Cardiac muscle cell (in vitro differentiated cells and primary cell): ENCODE measurements at regions not wholly inside any gene's neighbourhood (a gene's known extent, or its start where the extent isn't known, plus 50 kb on each side); places are given as distances from the start of the nearest gene placed in this dataset.
"Not testable (repeated sequence)": the region's sequence is repeated elsewhere in the genome, so short reads cannot be mapped to it uniquely, and the experiment has no call there.

ENCODE experiments used
- DNase-seq, 2 donors: peaks; one replicate each; pipeline versions ENCODE4 v3.0.0 to v3.0.0-alpha.2; 2010 to 2017; ENCODE audit warnings: low read depth in 1 of 2, low spot score in 1 of 2
- H3K27ac ChIP-seq: fragments of 200-600 bp; sonication (generic); 2 replicates; pipeline ENCODE4 v1.5.1; 2016
- H3K27me3 ChIP-seq: fragments of 200-600 bp; sonication (generic); 2 replicates; pipeline ENCODE4 v1.6.0; 2016; ENCODE audit warnings: control low read depth
- H3K36me3 ChIP-seq: fragments of 200-600 bp; sonication (generic); 2 replicates; pipeline ENCODE4 v1.5.1; 2016; ENCODE audit warnings: control low read depth
- H3K4me1 ChIP-seq: fragments of 200-600 bp; sonication (generic); 2 replicates; pipeline ENCODE4 v1.8.1; 2017; ENCODE audit warnings: low read depth, mild to moderate bottlenecking, mixed run types
- H3K4me3 ChIP-seq: fragments of 200-600 bp; sonication (generic); 2 replicates; pipeline ENCODE4 v1.5.1; 2016; ENCODE audit warnings: mild to moderate bottlenecking
- H3K9me3 ChIP-seq: fragments of 200-600 bp; sonication (generic); 2 replicates; pipeline ENCODE4 v1.5.1; 2017; ENCODE audit warnings: low read depth, mild to moderate bottlenecking, control low read depth
- TF ChIP-seq, protein P1 (sequence below): IDR thresholded peaks from 2 replicates; pipeline ENCODE4 v1.5.1; 2012; ENCODE audit warnings: low read depth, mild to moderate bottlenecking, low read length

DNA sequence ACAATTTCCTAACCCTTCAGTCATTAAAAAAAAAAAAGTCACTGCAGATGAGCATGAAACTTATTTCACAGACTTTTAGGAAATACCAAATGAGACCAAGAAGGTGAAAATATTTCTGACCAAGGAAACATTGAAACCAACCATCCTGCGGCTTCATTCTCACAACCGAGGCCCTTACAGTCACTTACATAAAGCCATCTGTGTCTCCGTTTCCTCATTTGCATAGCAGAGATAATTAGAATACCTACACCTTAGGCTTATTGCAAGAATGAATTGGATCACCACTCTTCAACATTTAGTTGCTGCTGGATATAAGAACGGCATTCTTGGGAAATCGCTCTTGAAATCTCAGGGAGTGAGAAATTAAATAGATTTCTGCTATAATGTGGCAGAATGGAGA, 356.2 kb downstream of the HS3ST1 start:
- DNase-seq: no peak
- no peak overlapping the region for H3K27ac ChIP-seq
- no peak overlapping the region for H3K4me3 ChIP-seq
- no peaks in the 10 kb centered on the region for H3K9me3 ChIP-seq
- TF ChIP-seq, protein P1, sequence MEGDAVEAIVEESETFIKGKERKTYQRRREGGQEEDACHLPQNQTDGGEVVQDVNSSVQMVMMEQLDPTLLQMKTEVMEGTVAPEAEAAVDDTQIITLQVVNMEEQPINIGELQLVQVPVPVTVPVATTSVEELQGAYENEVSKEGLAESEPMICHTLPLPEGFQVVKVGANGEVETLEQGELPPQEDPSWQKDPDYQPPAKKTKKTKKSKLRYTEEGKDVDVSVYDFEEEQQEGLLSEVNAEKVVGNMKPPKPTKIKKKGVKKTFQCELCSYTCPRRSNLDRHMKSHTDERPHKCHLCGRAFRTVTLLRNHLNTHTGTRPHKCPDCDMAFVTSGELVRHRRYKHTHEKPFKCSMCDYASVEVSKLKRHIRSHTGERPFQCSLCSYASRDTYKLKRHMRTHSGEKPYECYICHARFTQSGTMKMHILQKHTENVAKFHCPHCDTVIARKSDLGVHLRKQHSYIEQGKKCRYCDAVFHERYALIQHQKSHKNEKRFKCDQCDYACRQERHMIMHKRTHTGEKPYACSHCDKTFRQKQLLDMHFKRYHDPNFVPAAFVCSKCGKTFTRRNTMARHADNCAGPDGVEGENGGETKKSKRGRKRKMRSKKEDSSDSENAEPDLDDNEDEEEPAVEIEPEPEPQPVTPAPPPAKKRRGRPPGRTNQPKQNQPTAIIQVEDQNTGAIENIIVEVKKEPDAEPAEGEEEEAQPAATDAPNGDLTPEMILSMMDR: no peak
- no peaks in the 10 kb centered on the region for H3K27me3 ChIP-seq
- no peaks in the 10 kb centered on the region for H3K36me3 ChIP-seq
- H3K4me1 ChIP-seq: peaks cover 8% of the 10 kb centered on the region

DNA sequence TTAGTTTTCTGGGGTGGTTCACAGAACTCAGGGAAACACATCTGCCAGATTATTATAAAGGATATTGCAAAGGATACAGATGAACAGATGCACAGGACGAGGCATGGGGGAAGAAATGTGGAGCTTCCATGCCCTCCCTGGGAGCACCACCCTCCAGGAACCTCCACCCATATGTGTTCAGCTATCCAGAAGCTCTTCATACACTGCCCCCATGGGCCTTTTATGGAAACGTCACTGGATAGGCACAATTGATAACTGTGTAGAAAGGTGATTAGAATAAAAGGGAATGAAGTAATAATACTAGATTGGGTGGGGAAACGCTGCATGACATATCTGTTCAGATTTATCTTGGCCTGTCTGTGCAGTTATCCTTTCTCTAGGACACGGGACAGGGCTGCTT, 357.9 kb downstream of the HS3ST1 start:
- no peaks in the 10 kb centered on the region for H3K27me3 ChIP-seq
- H3K36me3 ChIP-seq: no peaks in the 10 kb centered on the region
- no peaks in the 10 kb centered on the region for H3K9me3 ChIP-seq
- TF ChIP-seq, protein P1: no peak
- H3K27ac ChIP-seq: no peak overlapping the region
- peaks cover 8% of the 10 kb centered on the region for H3K4me1 ChIP-seq
- H3K4me3 ChIP-seq: no peak overlapping the region
- DNase-seq: no peak

- DNase-seq: no peak
- H3K27ac ChIP-seq: no peak overlapping the region
- no peaks in the 10 kb centered on the region for H3K9me3 ChIP-seq
- peaks cover 8% of the 10 kb centered on the region for H3K4me1 ChIP-seq
- no peak overlapping the region for H3K4me3 ChIP-seq
- TF ChIP-seq, protein P1: no peak
- no peaks in the 10 kb centered on the region for H3K36me3 ChIP-seq
- no peaks in the 10 kb centered on the region for H3K27me3 ChIP-seq
Measured at GRCh38 chr4:11069581-11070211, 359.0 kb downstream of the HS3ST1 start.

DNA sequence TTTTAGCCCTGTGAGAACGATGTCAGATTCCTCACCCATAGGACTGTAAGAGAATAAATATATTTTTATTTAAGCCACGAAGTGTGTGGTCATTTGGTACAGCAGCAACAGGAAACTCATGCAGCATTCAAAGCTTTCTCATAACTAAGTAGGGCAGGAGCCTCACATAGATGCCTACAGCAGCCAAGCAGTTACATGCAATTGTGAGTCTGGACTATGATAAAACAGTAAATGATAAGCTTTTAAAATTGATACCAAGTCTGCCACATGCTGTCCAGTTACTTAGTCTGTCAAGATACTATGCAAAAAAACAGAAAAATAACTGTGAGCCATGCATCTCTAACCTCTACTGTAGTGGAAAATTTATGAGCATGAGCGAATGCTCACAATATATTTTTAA, 359.6 kb downstream of the HS3ST1 start:
- H3K4me3 ChIP-seq: no peak overlapping the region
- H3K9me3 ChIP-seq: no peaks in the 10 kb centered on the region
- no peaks in the 10 kb centered on the region for H3K36me3 ChIP-seq
- H3K27me3 ChIP-seq: no peaks in the 10 kb centered on the region
- DNase-seq: peak in 1 of 2 donors; percentile 2
- peaks cover 8% of the 10 kb centered on the region for H3K4me1 ChIP-seq
- H3K27ac ChIP-seq: no peak overlapping the region
- TF ChIP-seq, protein P1: no peak

- not testable (repeated sequence) for H3K4me1 ChIP-seq, DNase-seq, H3K27me3 ChIP-seq, H3K27ac ChIP-seq, H3K9me3 ChIP-seq, H3K36me3 ChIP-seq
- peak overlapping the region; percentile 12 for H3K4me3 ChIP-seq
Measured at GRCh38 chr4:11066584-11066983, 362.1 kb downstream of the HS3ST1 start.

DNA sequence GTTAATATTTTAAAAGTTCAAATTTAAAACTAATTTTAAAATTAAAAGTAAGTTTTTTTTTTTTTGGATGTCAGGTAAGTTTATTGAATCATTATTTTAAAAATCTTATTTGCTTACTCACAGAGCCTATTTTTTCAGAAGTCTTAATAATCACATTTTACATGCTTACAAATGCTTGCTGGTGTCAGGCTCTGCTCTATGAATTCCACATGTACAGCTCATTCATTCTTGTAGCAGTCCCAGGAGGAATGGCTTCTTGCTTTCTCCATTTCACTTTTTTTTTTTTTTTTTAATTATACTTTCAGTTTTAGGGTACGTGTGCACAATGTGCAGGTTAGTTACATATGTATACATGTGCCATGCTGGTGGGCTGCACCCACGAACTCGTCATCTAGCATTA, 368.1 kb downstream of the HS3ST1 start:
- H3K9me3 ChIP-seq, H3K27ac ChIP-seq, H3K4me1 ChIP-seq, DNase-seq, H3K4me3 ChIP-seq, H3K36me3 ChIP-seq, H3K27me3 ChIP-seq: not testable (repeated sequence)

GRCh38 chr4:11054937-11055336, 370.4 kb upstream of the CLNK start:
- not testable (repeated sequence) for H3K9me3 ChIP-seq, H3K36me3 ChIP-seq, H3K4me1 ChIP-seq, H3K27me3 ChIP-seq, H3K27ac ChIP-seq, H3K4me3 ChIP-seq, DNase-seq
